ENCODE measurements at regions not wholly inside any gene's neighbourhood (a gene's known extent, or its start where the extent isn't known, plus 50 kb on each side); places are given as distances from the start of the nearest gene placed in this dataset.

GRCh38 chr5:4738298-4738697 is 401.8 kb upstream of the ADAMTS16 start:
- intact Hi-C loops (cut with DNase I) = no loop called here
- H3K36me3 ChIP-seq = no peaks in the 10 kb centered on the region
- H3K4me1 ChIP-seq = no peaks in the 10 kb centered on the region
- no peak overlapping the region for H3K27ac ChIP-seq
- TF ChIP-seq CTCF (IDR thresholded peaks at IDR 0.05) = no peak
- no peaks in the 10 kb centered on the region for H3K27me3 ChIP-seq
- no peaks in the 10 kb centered on the region for H3K9me3 ChIP-seq
- H3K4me3 ChIP-seq = no peak overlapping the region
- DNase-seq (ENCODE audit: low spot score in 2 of 2) = no peak

- Histone ChIP-seq H3K27me3 (no peaks in the 10 kb centered on the region), H3K36me3 (no peaks in the 10 kb centered on the region), H3K4me3 (no peak overlapping the region), H3K4me1 (no peaks in the 10 kb centered on the region), H3K27ac (no peak overlapping the region), H3K9me3 (no peaks in the 10 kb centered on the region)
- intact Hi-C loops (cut with DNase I) = no loop called here
- no peak for TF ChIP-seq CTCF (IDR thresholded peaks at IDR 0.05)
- no peak for DNase-seq (ENCODE audit: low spot score in 2 of 2)
Measured at GRCh38 chr5:4740156-4740555, 400.0 kb upstream of the ADAMTS16 start.

GRCh38 chr5:4758550-4758949 is 381.6 kb upstream of the ADAMTS16 start:
- intact Hi-C loops (cut with DNase I) = no loop called here
- H3K4me1 ChIP-seq = no peaks in the 10 kb centered on the region
- no peak overlapping the region for H3K27ac ChIP-seq

GRCh38 chr5:4758996-4759395 is 381.1 kb upstream of the ADAMTS16 start:
- Histone ChIP-seq H3K27me3 (no peaks in the 10 kb centered on the region), H3K27ac (no peak overlapping the region), H3K4me1 (no peaks in the 10 kb centered on the region), H3K9me3 (no peaks in the 10 kb centered on the region), H3K4me3 (no peak overlapping the region), H3K36me3 (no peaks in the 10 kb centered on the region)
- no peak for DNase-seq (ENCODE audit: low spot score in 2 of 2)
- intact Hi-C loops (cut with DNase I) = no loop called here
- no peak for TF ChIP-seq CTCF (IDR thresholded peaks at IDR 0.05)

More at GRCh38 chr5:4758550-4758949, 381.6 kb upstream of the ADAMTS16 start:
- Histone ChIP-seq H3K27me3 (no peaks in the 10 kb centered on the region), H3K36me3 (no peaks in the 10 kb centered on the region), H3K4me3 (no peak overlapping the region), H3K9me3 (no peaks in the 10 kb centered on the region)
- DNase-seq (ENCODE audit: low spot score in 2 of 2) = no peak
- TF ChIP-seq CTCF (IDR thresholded peaks at IDR 0.05) = no peak

GRCh38 chr5:4762316-4762715 is 377.8 kb upstream of the ADAMTS16 start:
- intact Hi-C loops (cut with DNase I) = no loop called here
- H3K9me3 ChIP-seq = no peaks in the 10 kb centered on the region
- no peaks in the 10 kb centered on the region for H3K27me3 ChIP-seq
- no peaks in the 10 kb centered on the region for H3K4me1 ChIP-seq
- TF ChIP-seq CTCF (IDR thresholded peaks at IDR 0.05) = no peak
- no peak overlapping the region for H3K27ac ChIP-seq
- no peak for DNase-seq (ENCODE audit: low spot score in 2 of 2)
- H3K4me3 ChIP-seq = no peak overlapping the region
- no peaks in the 10 kb centered on the region for H3K36me3 ChIP-seq

GRCh38 chr5:4765411-4765810 is 374.7 kb upstream of the ADAMTS16 start:
- H3K27me3 ChIP-seq = no peaks in the 10 kb centered on the region
- no peak for TF ChIP-seq CTCF (IDR thresholded peaks at IDR 0.05)
- H3K36me3 ChIP-seq = no peaks in the 10 kb centered on the region
- DNase-seq (ENCODE audit: low spot score in 2 of 2) = no peak
- intact Hi-C loops (cut with DNase I) = no loop called here
- H3K4me3 ChIP-seq = no peak overlapping the region
- no peaks in the 10 kb centered on the region for H3K9me3 ChIP-seq
- no peaks in the 10 kb centered on the region for H3K4me1 ChIP-seq
- no peak overlapping the region for H3K27ac ChIP-seq
